Breast epithelium (tissue), 3 donors: ENCODE measurements at regions not wholly inside any gene's neighbourhood (a gene's known extent, or its start where the extent isn't known, plus 50 kb on each side); places are given as distances from the start of the nearest gene placed in this dataset.

Experiments used
- CTCF ChIP-seq, 3 donors: fragments of 450-650 bp; IDR thresholded peaks; one replicate each; pipeline ENCODE4 v1.5.1; 2016 to 2017; ENCODE audit warnings: antibody characterized with exemption in 3 of 3, mild to moderate bottlenecking in 3 of 3, moderate library complexity in 3 of 3
- POLR2A ChIP-seq: fragments of 450-650 bp; IDR thresholded peaks from one replicate; pipeline ENCODE4 v1.6.1; 2016; ENCODE audit warnings: antibody characterized with exemption, mild to moderate bottlenecking, moderate library complexity
- POLR2AphosphoS5 ChIP-seq, 3 donors: sonication (generic); formaldehyde crosslinking; IDR thresholded peaks; one replicate each; pipeline ENCODE4 v1.6.1; 2017; ENCODE audit warnings: antibody characterized with exemption in 3 of 3

GRCh38 chr5:43985411-43985810, 382.4 kb downstream of the NNT start:
- TF ChIP-seq CTCF (IDR thresholded peaks at IDR 0.05) = no peak
- no peak for TF ChIP-seq POLR2A
- no peak for TF ChIP-seq POLR2AphosphoS5 (IDR thresholded peaks at IDR 0.05)
